ENCODE measurements at regions not wholly inside any gene's neighbourhood (a gene's known extent, or its start where the extent isn't known, plus 50 kb on each side); places are given as distances from the start of the nearest gene placed in this dataset.
"Not testable (repeated sequence)": the region's sequence is repeated elsewhere in the genome, so short reads cannot be mapped to it uniquely, and the experiment has no call there.

DNA sequence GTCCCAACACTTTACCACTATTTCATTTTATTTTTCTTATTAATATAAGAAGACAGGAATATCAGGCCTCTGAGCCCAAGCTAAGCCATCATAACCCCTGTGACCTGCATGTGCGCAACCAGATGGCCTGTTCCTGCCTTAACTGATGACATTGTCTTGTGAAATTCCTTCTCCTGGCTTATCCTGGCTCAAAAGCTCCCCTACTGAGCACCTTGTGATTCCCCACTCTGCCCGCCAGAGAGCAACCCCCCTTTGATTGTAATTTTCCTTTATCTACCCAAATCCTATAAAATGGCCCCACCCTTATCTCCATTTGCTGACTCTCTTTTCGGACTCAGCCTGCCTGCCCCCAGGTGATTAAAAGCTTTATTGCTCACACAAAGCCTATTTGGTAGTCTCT, 382.8 kb upstream of the HS3ST1 start:
- TF ChIP-seq, protein P1, sequence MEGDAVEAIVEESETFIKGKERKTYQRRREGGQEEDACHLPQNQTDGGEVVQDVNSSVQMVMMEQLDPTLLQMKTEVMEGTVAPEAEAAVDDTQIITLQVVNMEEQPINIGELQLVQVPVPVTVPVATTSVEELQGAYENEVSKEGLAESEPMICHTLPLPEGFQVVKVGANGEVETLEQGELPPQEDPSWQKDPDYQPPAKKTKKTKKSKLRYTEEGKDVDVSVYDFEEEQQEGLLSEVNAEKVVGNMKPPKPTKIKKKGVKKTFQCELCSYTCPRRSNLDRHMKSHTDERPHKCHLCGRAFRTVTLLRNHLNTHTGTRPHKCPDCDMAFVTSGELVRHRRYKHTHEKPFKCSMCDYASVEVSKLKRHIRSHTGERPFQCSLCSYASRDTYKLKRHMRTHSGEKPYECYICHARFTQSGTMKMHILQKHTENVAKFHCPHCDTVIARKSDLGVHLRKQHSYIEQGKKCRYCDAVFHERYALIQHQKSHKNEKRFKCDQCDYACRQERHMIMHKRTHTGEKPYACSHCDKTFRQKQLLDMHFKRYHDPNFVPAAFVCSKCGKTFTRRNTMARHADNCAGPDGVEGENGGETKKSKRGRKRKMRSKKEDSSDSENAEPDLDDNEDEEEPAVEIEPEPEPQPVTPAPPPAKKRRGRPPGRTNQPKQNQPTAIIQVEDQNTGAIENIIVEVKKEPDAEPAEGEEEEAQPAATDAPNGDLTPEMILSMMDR (tag by site-specific recombination; IDR thresholded peaks at IDR 0.05), result not testable (repeated sequence)
- not testable (repeated sequence) for TF ChIP-seq ZNF138 (tag by site-specific recombination; IDR thresholded peaks at IDR 0.05; ENCODE audit: borderline replicate concordance); ZBTB21 (tag by site-specific recombination; IDR thresholded peaks at IDR 0.05); ZNF792 (tag by site-specific recombination; IDR thresholded peaks at IDR 0.05); ZSCAN30 (tag by site-specific recombination; IDR thresholded peaks at IDR 0.05); ZNF624 (tag by site-specific recombination; IDR thresholded peaks at IDR 0.05); ZNF133 (tag by site-specific recombination; IDR thresholded peaks at IDR 0.05)
- TF ChIP-seq, protein P2, sequence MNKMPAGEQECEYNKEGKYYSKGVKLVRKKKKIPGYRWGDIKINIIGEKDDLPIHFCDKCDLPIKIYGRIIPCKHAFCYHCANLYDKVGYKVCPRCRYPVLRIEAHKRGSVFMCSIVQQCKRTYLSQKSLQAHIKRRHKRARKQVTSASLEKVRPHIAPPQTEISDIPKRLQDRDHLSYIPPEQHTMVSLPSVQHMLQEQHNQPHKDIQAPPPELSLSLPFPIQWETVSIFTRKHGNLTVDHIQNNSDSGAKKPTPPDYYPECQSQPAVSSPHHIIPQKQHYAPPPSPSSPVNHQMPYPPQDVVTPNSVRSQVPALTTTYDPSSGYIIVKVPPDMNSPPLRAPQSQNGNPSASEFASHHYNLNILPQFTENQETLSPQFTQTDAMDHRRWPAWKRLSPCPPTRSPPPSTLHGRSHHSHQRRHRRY (tag by site-specific recombination; IDR thresholded peaks at IDR 0.05), result not testable (repeated sequence)
- TF ChIP-seq, protein P3, sequence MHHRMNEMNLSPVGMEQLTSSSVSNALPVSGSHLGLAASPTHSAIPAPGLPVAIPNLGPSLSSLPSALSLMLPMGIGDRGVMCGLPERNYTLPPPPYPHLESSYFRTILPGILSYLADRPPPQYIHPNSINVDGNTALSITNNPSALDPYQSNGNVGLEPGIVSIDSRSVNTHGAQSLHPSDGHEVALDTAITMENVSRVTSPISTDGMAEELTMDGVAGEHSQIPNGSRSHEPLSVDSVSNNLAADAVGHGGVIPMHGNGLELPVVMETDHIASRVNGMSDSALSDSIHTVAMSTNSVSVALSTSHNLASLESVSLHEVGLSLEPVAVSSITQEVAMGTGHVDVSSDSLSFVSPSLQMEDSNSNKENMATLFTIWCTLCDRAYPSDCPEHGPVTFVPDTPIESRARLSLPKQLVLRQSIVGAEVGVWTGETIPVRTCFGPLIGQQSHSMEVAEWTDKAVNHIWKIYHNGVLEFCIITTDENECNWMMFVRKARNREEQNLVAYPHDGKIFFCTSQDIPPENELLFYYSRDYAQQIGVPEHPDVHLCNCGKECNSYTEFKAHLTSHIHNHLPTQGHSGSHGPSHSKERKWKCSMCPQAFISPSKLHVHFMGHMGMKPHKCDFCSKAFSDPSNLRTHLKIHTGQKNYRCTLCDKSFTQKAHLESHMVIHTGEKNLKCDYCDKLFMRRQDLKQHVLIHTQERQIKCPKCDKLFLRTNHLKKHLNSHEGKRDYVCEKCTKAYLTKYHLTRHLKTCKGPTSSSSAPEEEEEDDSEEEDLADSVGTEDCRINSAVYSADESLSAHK (tag by site-specific recombination; IDR thresholded peaks at IDR 0.05), result not testable (repeated sequence)
